ENCODE measurements at regions not wholly inside any gene's neighbourhood (a gene's known extent, or its start where the extent isn't known, plus 50 kb on each side); places are given as distances from the start of the nearest gene placed in this dataset.

- no peak for DNase-seq
Observed at GRCh38 chr10:8576911-8577310, 522.4 kb downstream of the GATA3 start.

- DNase-seq, result no peak
Observed at GRCh38 chr10:8577686-8578085, 523.2 kb downstream of the GATA3 start.

GRCh38 chr10:8581521-8582225, 527.2 kb downstream of the GATA3 start:
- no peak for DNase-seq

- DNase-seq, result no peak
Observed at GRCh38 chr10:8583096-8583495, 528.6 kb downstream of the GATA3 start.

GRCh38 chr10:8584666-8585065, 530.2 kb downstream of the GATA3 start:
- DNase-seq, result no peak

- no peak for DNase-seq
Observed at GRCh38 chr10:8586504-8586903, 532.0 kb downstream of the GATA3 start.

- no peak for DNase-seq
Observed at GRCh38 chr10:8588135-8588534, 533.6 kb downstream of the GATA3 start.

GRCh38 chr10:8590518-8590917, 536.0 kb downstream of the GATA3 start:
- DNase-seq, result no peak

GRCh38 chr10:8591640-8592039, 537.2 kb downstream of the GATA3 start:
- DNase-seq, result no peak

- no peak for DNase-seq
Observed at GRCh38 chr10:8594176-8594575, 539.7 kb downstream of the GATA3 start.

GRCh38 chr10:8594711-8595110, 540.2 kb downstream of the GATA3 start:
- no peak for DNase-seq

GRCh38 chr10:8595140-8595539, 540.7 kb downstream of the GATA3 start:
- no peak for DNase-seq

GRCh38 chr10:8596929-8597472, 542.5 kb downstream of the GATA3 start:
- no peak for DNase-seq

GRCh38 chr10:8600192-8600591, 545.7 kb downstream of the GATA3 start:
- DNase-seq, result no peak

GRCh38 chr10:8602821-8603220, 548.3 kb downstream of the GATA3 start:
- DNase-seq, result no peak

GRCh38 chr10:8614054-8614565, 559.6 kb downstream of the GATA3 start:
- no peak for DNase-seq

GRCh38 chr10:8615118-8615517, 560.6 kb downstream of the GATA3 start:
- DNase-seq, result no peak

GRCh38 chr10:8616166-8616565, 561.7 kb downstream of the GATA3 start:
- DNase-seq, result no peak

GRCh38 chr10:8617792-8618191, 563.3 kb downstream of the GATA3 start:
- DNase-seq, result no peak

GRCh38 chr10:8618834-8619233, 564.3 kb downstream of the GATA3 start:
- DNase-seq, result no peak

- DNase-seq, result no peak
Observed at GRCh38 chr10:8628351-8628750, 573.9 kb downstream of the GATA3 start.

GRCh38 chr10:8633909-8634308, 579.4 kb downstream of the GATA3 start:
- no peak for DNase-seq

GRCh38 chr10:8636371-8636770, 581.9 kb downstream of the GATA3 start:
- no peak for DNase-seq

GRCh38 chr10:8637640-8638039, 583.2 kb downstream of the GATA3 start:
- no peak for DNase-seq
